ENCODE measurements at regions not wholly inside any gene's neighbourhood (a gene's known extent, or its start where the extent isn't known, plus 50 kb on each side); places are given as distances from the start of the nearest gene placed in this dataset.

DNA sequence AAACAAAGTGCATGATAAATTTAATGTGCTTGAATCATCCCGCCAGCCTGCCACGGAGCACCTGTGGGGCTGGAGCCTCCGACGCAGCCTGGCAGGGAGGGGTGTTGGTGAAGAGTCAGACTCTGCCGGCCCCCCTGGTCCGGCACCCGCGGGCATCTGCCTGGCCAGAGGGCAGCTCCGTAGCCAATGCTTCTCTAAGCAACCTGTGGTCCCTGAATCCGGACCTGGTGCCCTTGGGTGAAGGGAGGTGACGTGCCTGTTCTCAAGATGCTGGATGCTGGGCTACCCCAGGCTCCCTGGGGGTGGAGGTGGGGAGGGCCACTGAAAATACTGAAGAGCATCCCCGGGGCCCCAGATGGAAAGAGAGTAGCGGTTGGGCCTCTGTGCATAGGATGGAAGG lies 158.6 kb upstream of the C14orf180 start:
- TF ChIP-seq, protein P1, sequence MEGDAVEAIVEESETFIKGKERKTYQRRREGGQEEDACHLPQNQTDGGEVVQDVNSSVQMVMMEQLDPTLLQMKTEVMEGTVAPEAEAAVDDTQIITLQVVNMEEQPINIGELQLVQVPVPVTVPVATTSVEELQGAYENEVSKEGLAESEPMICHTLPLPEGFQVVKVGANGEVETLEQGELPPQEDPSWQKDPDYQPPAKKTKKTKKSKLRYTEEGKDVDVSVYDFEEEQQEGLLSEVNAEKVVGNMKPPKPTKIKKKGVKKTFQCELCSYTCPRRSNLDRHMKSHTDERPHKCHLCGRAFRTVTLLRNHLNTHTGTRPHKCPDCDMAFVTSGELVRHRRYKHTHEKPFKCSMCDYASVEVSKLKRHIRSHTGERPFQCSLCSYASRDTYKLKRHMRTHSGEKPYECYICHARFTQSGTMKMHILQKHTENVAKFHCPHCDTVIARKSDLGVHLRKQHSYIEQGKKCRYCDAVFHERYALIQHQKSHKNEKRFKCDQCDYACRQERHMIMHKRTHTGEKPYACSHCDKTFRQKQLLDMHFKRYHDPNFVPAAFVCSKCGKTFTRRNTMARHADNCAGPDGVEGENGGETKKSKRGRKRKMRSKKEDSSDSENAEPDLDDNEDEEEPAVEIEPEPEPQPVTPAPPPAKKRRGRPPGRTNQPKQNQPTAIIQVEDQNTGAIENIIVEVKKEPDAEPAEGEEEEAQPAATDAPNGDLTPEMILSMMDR (IDR thresholded peaks at IDR 0.05), result no peak
- no peak for TF ChIP-seq ZFX (IDR thresholded peaks at IDR 0.05; ENCODE audit: borderline replicate concordance)

All from 22Rv1 (cell line).